Upper lobe of left lung (tissue), 6 donors: ENCODE measurements at regions not wholly inside any gene's neighbourhood (a gene's known extent, or its start where the extent isn't known, plus 50 kb on each side); places are given as distances from the start of the nearest gene placed in this dataset.

Experiments used
- ATAC-seq, 2 donors: fragments of 200-7000 bp; cut with Tn5 transposase; one replicate each; pipeline ENCODE4 v1.9.1; 2022; ENCODE audit warnings: mild to moderate bottlenecking in 2 of 2, moderate library complexity in 2 of 2; ENCODE audit not compliant: low FRiP score in 2 of 2
- DNase-seq, 2 donors: peaks; one replicate each; pipeline ENCODE4 v3.0.0-alpha.2; 2019 to 2020
- H3K27ac ChIP-seq, 4 donors: fragments of 200-600 bp; sonication (generic); one replicate each; pipeline ENCODE4 v1.5.1; 2016 to 2019
- H3K27me3 ChIP-seq, 4 donors: fragments of 200-600 bp; sonication (generic); one replicate each; pipeline ENCODE4 v1.5.1; 2017 to 2019
- H3K36me3 ChIP-seq, 4 donors: fragments of 200-600 bp; sonication (generic); one replicate each; pipeline ENCODE4 v1.5.1; 2016 to 2019
- H3K4me1 ChIP-seq, 4 donors: fragments of 200-600 bp; sonication (generic); one replicate each; pipeline ENCODE4 v1.5.1; 2018 to 2019
- H3K4me3 ChIP-seq, 4 donors: fragments of 200-600 bp; sonication (generic); one replicate each; pipeline ENCODE4 v1.5.1; 2017 to 2019; ENCODE audit warnings: mild to moderate bottlenecking in 2 of 4, moderate library complexity in 1 of 4
- H3K9me3 ChIP-seq, 4 donors: fragments of 200-600 bp; sonication (generic); one replicate each; pipeline ENCODE4 v1.5.1; 2018 to 2019
- EP300 ChIP-seq, 4 donors: sonication (generic); formaldehyde crosslinking; IDR thresholded peaks; one replicate each; pipeline ENCODE4 v1.5.1; 2017; ENCODE audit warnings: antibody characterized with exemption in 4 of 4, control low read depth in 2 of 4
- POLR2A ChIP-seq, 4 donors: fragments of 450-650 bp; IDR thresholded peaks; one replicate each; pipeline ENCODE4 v1.5.1; 2016 to 2017; ENCODE audit warnings: antibody characterized with exemption in 4 of 4, mild to moderate bottlenecking in 2 of 4
- POLR2AphosphoS5 ChIP-seq, 2 donors: sonication (generic); formaldehyde crosslinking; IDR thresholded peaks; one replicate each; pipeline ENCODE4 v1.5.1; 2017; ENCODE audit warnings: antibody characterized with exemption in 2 of 2
- WGBS, 2 donors: methylation state at CpG; one replicate each; pipeline ENCODE4 v1.1.5; 2017 to 2018; 5-methylcytosine and 5-hydroxymethylcytosine counted together
- TF ChIP-seq, protein P1 (sequence below), 6 experiments: fragments of 450-650 bp in 4 of 6; fragments of 200-600 bp in 2 of 6; sonication (generic) in 2 of 6; IDR thresholded peaks; one replicate each; pipeline ENCODE4 v1.5.1; 2016 to 2019; ENCODE audit warnings: antibody characterized with exemption in 6 of 6
- donor health status: DM: no; HTN: no; CAD: no; lungs with moderate emphysema.
- donor health status: DM: no; HTN: yes; CAD: no; lungs with severe emphysema.

DNA sequence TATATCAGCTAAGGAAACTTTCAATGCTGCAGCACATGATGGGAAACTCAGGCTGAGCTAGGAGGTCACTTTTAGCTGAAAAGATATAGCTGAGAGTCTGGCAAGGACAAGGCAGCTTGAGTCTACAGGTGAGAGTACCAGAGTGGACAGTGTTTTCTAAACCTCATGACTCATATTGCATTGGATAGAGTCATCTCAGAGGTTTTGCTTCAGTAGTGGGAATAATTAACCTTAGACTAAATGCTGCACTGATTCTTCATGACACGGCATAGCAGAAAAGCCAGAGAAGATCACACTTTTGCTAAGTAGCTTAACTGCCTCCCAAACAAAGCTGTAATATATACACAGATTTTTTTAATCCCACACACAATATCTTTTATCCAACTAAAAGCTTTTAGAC is 865.0 kb upstream of the CDH2 start:
- ATAC-seq, result no peak
- Histone ChIP-seq H3K9me3 (no peaks in the 10 kb centered on the region), H3K4me3 (no peak overlapping the region), H3K27me3 (no peaks in the 10 kb centered on the region), H3K36me3 (no peaks in the 10 kb centered on the region), H3K27ac (no peak overlapping the region), H3K4me1 (no peaks in the 10 kb centered on the region)
- 91 to 95% methylated on average over 1 of the region's 1 CpG for WGBS, 2 donors
- no peak for TF ChIP-seq EP300 (IDR thresholded peaks at IDR 0.05)
- DNase-seq, result no peak

- no peaks in the 10 kb centered on the region for H3K9me3 ChIP-seq
- H3K4me3 ChIP-seq, result no peak overlapping the region
- no peak for ATAC-seq
- TF ChIP-seq POLR2A (IDR thresholded peaks at IDR 0.05) (no peak), EP300 (IDR thresholded peaks at IDR 0.05) (no peak)
- TF ChIP-seq, protein P1, sequence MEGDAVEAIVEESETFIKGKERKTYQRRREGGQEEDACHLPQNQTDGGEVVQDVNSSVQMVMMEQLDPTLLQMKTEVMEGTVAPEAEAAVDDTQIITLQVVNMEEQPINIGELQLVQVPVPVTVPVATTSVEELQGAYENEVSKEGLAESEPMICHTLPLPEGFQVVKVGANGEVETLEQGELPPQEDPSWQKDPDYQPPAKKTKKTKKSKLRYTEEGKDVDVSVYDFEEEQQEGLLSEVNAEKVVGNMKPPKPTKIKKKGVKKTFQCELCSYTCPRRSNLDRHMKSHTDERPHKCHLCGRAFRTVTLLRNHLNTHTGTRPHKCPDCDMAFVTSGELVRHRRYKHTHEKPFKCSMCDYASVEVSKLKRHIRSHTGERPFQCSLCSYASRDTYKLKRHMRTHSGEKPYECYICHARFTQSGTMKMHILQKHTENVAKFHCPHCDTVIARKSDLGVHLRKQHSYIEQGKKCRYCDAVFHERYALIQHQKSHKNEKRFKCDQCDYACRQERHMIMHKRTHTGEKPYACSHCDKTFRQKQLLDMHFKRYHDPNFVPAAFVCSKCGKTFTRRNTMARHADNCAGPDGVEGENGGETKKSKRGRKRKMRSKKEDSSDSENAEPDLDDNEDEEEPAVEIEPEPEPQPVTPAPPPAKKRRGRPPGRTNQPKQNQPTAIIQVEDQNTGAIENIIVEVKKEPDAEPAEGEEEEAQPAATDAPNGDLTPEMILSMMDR (IDR thresholded peaks at IDR 0.05), result no peak
- H3K27ac ChIP-seq, result no peak overlapping the region
- no peaks in the 10 kb centered on the region for H3K4me1 ChIP-seq
- 79 to 81% methylated on average over 3 of the region's 3 CpGs for WGBS, 2 donors
- DNase-seq, result no peak
- no peaks in the 10 kb centered on the region for H3K27me3 ChIP-seq
- no peaks in the 10 kb centered on the region for H3K36me3 ChIP-seq
These were observed 857.4 kb upstream of the CDH2 start for GRCh38 chr18:29034113-29034856.

DNA sequence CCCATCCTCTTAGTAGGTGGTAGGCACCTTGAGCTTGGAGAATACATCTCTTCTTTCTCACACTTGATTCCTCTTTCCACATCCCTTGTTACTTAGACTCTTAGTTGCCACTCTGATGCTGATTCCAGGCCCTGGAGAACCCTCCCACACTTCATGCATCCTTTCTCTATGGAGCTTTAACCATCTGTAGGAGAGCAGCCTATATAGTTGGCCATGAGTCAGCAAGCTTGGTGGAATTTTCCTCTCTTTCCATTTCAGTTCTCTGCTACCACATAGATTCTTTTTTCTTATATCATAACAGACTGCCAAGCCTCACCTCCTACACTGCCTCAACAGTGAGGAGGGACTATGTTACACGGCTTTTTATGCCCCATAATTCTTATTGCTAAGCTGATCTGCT is 851.6 kb upstream of the CDH2 start:
- no peak for TF ChIP-seq POLR2AphosphoS5 (IDR thresholded peaks at IDR 0.05)
- no peak for TF ChIP-seq POLR2A (IDR thresholded peaks at IDR 0.05)
- TF ChIP-seq EP300 (IDR thresholded peaks at IDR 0.05), result no peak
- TF ChIP-seq, protein P1 (IDR thresholded peaks at IDR 0.05), result no peak
- Histone ChIP-seq H3K27ac (no peak overlapping the region), H3K4me1 (no peaks in the 10 kb centered on the region), H3K4me3 (no peak overlapping the region), H3K9me3 (no peaks in the 10 kb centered on the region), H3K36me3 (no peaks in the 10 kb centered on the region), H3K27me3 (no peaks in the 10 kb centered on the region)
- ATAC-seq, result no peak
- 77 to 79% methylated on average over 1 of the region's 1 CpG for WGBS, 2 donors
- DNase-seq, result no peak

GRCh38 chr18:29018976-29019375 is 842.0 kb upstream of the CDH2 start:
- ATAC-seq (no peak), DNase-seq (no peak)
- no peaks in the 10 kb centered on the region for H3K9me3 ChIP-seq
- TF ChIP-seq, protein P1 (IDR thresholded peaks at IDR 0.05), result no peak
- TF ChIP-seq EP300 (IDR thresholded peaks at IDR 0.05) (no peak), POLR2AphosphoS5 (IDR thresholded peaks at IDR 0.05) (no peak), POLR2A (IDR thresholded peaks at IDR 0.05) (no peak)
- no peaks in the 10 kb centered on the region for H3K36me3 ChIP-seq
- H3K4me1 ChIP-seq, result no peaks in the 10 kb centered on the region
- no peak overlapping the region for H3K27ac ChIP-seq
- no peaks in the 10 kb centered on the region for H3K27me3 ChIP-seq
- no peak overlapping the region for H3K4me3 ChIP-seq

- H3K4me3 ChIP-seq, result no peak overlapping the region
- H3K36me3 ChIP-seq, result no peaks in the 10 kb centered on the region
- H3K27ac ChIP-seq, result no peak overlapping the region
- 93 to 97% methylated on average over 4 of the region's 4 CpGs for WGBS, 2 donors
- ATAC-seq, result no peak
- no peak for TF ChIP-seq POLR2A (IDR thresholded peaks at IDR 0.05)
- no peak for TF ChIP-seq EP300 (IDR thresholded peaks at IDR 0.05)
- TF ChIP-seq, protein P1 (IDR thresholded peaks at IDR 0.05), result no peak
- no peak for TF ChIP-seq POLR2AphosphoS5 (IDR thresholded peaks at IDR 0.05)
- H3K27me3 ChIP-seq, result no peaks in the 10 kb centered on the region
- no peaks in the 10 kb centered on the region for H3K9me3 ChIP-seq
- no peak for DNase-seq
- H3K4me1 ChIP-seq, result no peaks in the 10 kb centered on the region
These were observed 836.0 kb upstream of the CDH2 start for GRCh38 chr18:29012883-29013465.
